ENCODE measurements at regions not wholly inside any gene's neighbourhood (a gene's known extent, or its start where the extent isn't known, plus 50 kb on each side); places are given as distances from the start of the nearest gene placed in this dataset.

DNA sequence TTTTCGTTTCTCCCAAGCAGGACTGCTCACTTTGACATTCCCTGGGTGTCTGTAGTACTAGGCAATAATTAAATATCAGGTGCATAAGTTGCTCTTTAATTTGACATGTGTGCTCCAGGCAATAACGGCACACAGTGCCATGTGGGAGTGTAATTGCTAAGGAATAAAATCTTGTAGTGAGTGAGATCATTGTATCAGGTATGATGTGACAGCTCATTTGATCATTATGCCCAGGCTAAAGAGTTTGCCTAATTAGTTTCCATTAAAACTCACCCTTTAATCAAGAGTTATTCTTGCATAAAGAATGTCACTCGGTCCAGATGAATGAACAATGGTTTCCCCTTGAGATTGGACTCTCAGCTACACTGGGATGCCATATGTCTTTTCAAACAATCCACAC, 220.0 kb downstream of the INSC start:
- TF ChIP-seq POLR2A (IDR thresholded peaks at IDR 0.05; ENCODE audit: low read length) (no peak), GATA1 (IDR thresholded peaks at IDR 0.05; ENCODE audit: low read depth, low read length) (no peak)

Data from erythroblast (primary cell).